ENCODE measurements at regions not wholly inside any gene's neighbourhood (a gene's known extent, or its start where the extent isn't known, plus 50 kb on each side); places are given as distances from the start of the nearest gene placed in this dataset.

DNA sequence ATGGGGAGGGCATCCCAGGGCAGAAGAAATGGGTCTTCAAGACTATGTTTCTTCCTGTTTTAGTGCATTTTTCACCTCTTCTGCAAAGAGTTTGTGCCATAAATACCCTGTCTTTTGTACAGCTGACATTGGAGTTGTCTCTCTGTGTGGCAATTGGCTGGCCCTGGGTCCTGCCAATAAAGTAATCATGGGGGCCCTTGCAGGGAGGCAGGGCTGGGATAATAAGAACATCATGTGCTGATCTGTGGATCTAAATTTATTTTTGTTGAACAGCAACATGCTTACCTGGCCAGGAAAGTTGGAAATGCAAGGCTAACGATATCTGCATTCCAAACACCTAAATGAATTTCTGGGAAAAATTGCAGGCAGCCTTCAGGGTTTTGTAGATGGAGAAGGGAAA lies 174.6 kb upstream of the GATB start:
- H3K4me3 ChIP-seq (replicated peaks in 1 of 3; ENCODE audit: low read depth in 2 of 3, low read length in 3 of 3), result no peak overlapping the region
- H3K9me3 ChIP-seq (replicated peaks in 1 of 2; ENCODE audit: control insufficient read depth in 1 of 2, insufficient read depth in 1 of 2, low read length in 2 of 2), result no peaks in the 10 kb centered on the region
- no peaks in the 10 kb centered on the region for H3K27me3 ChIP-seq (ENCODE audit: control insufficient read depth in 2 of 2, insufficient read depth in 2 of 2, low read length in 2 of 2)
- H3K79me2 ChIP-seq (ENCODE audit: insufficient read depth, low read length), result no peaks in the 10 kb centered on the region
- H3K9me3 Mint-ChIP-seq, result peaks cover 0 to 6% (median 0%) of the 10 kb centered on the region in 7 donors
- no peak overlapping the region for H3K27ac ChIP-seq (ENCODE audit: low read depth in 1 of 2, low read length in 2 of 2)
- TF ChIP-seq, protein P1, sequence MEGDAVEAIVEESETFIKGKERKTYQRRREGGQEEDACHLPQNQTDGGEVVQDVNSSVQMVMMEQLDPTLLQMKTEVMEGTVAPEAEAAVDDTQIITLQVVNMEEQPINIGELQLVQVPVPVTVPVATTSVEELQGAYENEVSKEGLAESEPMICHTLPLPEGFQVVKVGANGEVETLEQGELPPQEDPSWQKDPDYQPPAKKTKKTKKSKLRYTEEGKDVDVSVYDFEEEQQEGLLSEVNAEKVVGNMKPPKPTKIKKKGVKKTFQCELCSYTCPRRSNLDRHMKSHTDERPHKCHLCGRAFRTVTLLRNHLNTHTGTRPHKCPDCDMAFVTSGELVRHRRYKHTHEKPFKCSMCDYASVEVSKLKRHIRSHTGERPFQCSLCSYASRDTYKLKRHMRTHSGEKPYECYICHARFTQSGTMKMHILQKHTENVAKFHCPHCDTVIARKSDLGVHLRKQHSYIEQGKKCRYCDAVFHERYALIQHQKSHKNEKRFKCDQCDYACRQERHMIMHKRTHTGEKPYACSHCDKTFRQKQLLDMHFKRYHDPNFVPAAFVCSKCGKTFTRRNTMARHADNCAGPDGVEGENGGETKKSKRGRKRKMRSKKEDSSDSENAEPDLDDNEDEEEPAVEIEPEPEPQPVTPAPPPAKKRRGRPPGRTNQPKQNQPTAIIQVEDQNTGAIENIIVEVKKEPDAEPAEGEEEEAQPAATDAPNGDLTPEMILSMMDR (IDR thresholded peaks at IDR 0.05), result no peak
- WGBS (ENCODE audit: insufficient coverage), result no CpG with 5 or more reads among the region's 1 CpG
- peaks cover 6 to 9% (median 8%) of the 10 kb centered on the region in 3 donors for H3K27me3 Mint-ChIP-seq (ENCODE audit: low read depth in 3 of 3)
- no peak for DNase-seq
- H3K36me3 Mint-ChIP-seq, result no peaks in the 10 kb centered on the region
- H3K4me3 Mint-ChIP-seq, result no peak overlapping the region
- H3K36me3 ChIP-seq (replicated peaks in 1 of 2; ENCODE audit: control insufficient read depth in 1 of 2, insufficient read depth in 2 of 2, low read length in 2 of 2), result no peaks in the 10 kb centered on the region
- no peak overlapping the region for H2AFZ ChIP-seq (ENCODE audit: insufficient read depth, low read depth, low read length, poor library complexity, severe bottlenecking)
- H3K4me1 Mint-ChIP-seq, result peaks cover 4% of the 10 kb centered on the region
- H3K9ac ChIP-seq (ENCODE audit: insufficient read depth, low read length, poor library complexity, severe bottlenecking), result no peak overlapping the region
- no peaks in the 10 kb centered on the region for H3K4me1 ChIP-seq (ENCODE audit: control insufficient read depth in 1 of 2, insufficient read depth in 2 of 2, low read length in 2 of 2)
- H3K27ac Mint-ChIP-seq, result no peak overlapping the region
- no peaks in the 10 kb centered on the region for H4K20me1 ChIP-seq (ENCODE audit: insufficient read depth, low read length)
- intact Hi-C loops (cut with micrococcal nuclease), result no loop called here
- no peak overlapping the region for H3K4me2 ChIP-seq (replicated peaks; ENCODE audit: extremely low read depth, low read length, poor library complexity, severe bottlenecking)

DNA sequence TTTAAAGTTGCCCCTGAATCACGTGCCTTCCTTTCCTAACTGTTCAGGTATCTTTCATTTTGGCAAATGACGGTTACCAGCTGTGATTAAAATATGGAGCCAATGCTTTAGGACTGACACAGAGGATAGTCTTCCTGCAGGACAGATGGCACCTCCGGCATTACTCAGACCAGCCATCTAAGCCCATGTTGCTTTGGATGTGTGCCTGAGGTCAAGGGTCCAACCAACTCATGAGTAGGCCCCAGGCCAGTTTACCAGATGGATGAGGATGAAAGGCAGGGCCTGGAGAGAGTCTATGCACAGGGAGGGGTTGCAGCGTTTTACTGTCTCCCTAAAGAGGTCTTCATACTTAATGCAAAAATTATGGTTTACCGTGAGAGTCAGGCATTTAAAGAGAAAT lies 174.0 kb upstream of the GATB start:
- Mint-ChIP-seq H3K27ac (no peak overlapping the region), H3K27me3 (ENCODE audit: low read depth in 3 of 3) (peaks cover 6 to 11% (median 8%) of the 10 kb centered on the region in 3 donors), H3K4me1 (peaks cover 8% of the 10 kb centered on the region), H3K9me3 (peaks cover 0 to 6% (median 0%) of the 10 kb centered on the region in 7 donors), H3K36me3 (no peaks in the 10 kb centered on the region), H3K4me3 (no peak overlapping the region)
- Histone ChIP-seq H3K4me3 (replicated peaks in 1 of 3; ENCODE audit: low read depth in 2 of 3, low read length in 3 of 3) (no peak overlapping the region), H3K27ac (ENCODE audit: low read depth in 1 of 2, low read length in 2 of 2) (no peak overlapping the region), H3K36me3 (replicated peaks in 1 of 2; ENCODE audit: control insufficient read depth in 1 of 2, insufficient read depth in 2 of 2, low read length in 2 of 2) (no peaks in the 10 kb centered on the region), H3K9ac (ENCODE audit: insufficient read depth, low read length, poor library complexity, severe bottlenecking) (no peak overlapping the region), H3K4me1 (ENCODE audit: control insufficient read depth in 1 of 2, insufficient read depth in 2 of 2, low read length in 2 of 2) (peaks cover 0 to 3% of the 10 kb centered on the region in 2 donors), H4K20me1 (ENCODE audit: insufficient read depth, low read length) (no peaks in the 10 kb centered on the region), H3K9me3 (replicated peaks in 1 of 2; ENCODE audit: control insufficient read depth in 1 of 2, insufficient read depth in 1 of 2, low read length in 2 of 2) (no peaks in the 10 kb centered on the region), H3K27me3 (ENCODE audit: control insufficient read depth in 2 of 2, insufficient read depth in 2 of 2, low read length in 2 of 2) (no peaks in the 10 kb centered on the region), H2AFZ (ENCODE audit: insufficient read depth, low read depth, low read length, poor library complexity, severe bottlenecking) (no peak overlapping the region), H3K79me2 (ENCODE audit: insufficient read depth, low read length) (no peaks in the 10 kb centered on the region), H3K4me2 (replicated peaks; ENCODE audit: extremely low read depth, low read length, poor library complexity, severe bottlenecking) (no peak overlapping the region)
- DNase-seq, result no peak
- TF ChIP-seq, protein P1 (IDR thresholded peaks at IDR 0.05), result no peak
- intact Hi-C loops (cut with micrococcal nuclease), result no loop called here
- WGBS (ENCODE audit: insufficient coverage), result 100% methylated on average over 2 of the region's 5 CpGs

All from CD14-positive monocyte (primary cell).